ENCODE measurements at regions not wholly inside any gene's neighbourhood (a gene's known extent, or its start where the extent isn't known, plus 50 kb on each side); places are given as distances from the start of the nearest gene placed in this dataset.

GRCh38 chr2:240346753-240347372 is 88.6 kb upstream of the GPC1 start:
- TF ChIP-seq POLR2A (IDR thresholded peaks at IDR 0.05) (no peak), EP300 (IDR thresholded peaks at IDR 0.05) (no peak)
- TF ChIP-seq, protein P1, sequence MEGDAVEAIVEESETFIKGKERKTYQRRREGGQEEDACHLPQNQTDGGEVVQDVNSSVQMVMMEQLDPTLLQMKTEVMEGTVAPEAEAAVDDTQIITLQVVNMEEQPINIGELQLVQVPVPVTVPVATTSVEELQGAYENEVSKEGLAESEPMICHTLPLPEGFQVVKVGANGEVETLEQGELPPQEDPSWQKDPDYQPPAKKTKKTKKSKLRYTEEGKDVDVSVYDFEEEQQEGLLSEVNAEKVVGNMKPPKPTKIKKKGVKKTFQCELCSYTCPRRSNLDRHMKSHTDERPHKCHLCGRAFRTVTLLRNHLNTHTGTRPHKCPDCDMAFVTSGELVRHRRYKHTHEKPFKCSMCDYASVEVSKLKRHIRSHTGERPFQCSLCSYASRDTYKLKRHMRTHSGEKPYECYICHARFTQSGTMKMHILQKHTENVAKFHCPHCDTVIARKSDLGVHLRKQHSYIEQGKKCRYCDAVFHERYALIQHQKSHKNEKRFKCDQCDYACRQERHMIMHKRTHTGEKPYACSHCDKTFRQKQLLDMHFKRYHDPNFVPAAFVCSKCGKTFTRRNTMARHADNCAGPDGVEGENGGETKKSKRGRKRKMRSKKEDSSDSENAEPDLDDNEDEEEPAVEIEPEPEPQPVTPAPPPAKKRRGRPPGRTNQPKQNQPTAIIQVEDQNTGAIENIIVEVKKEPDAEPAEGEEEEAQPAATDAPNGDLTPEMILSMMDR (IDR thresholded peaks at IDR 0.05), result no peak
- Histone ChIP-seq H3K4me3 (no peak overlapping the region), H3K36me3 (no peaks in the 10 kb centered on the region), H3K27ac (no peak overlapping the region), H3K4me1 (no peaks in the 10 kb centered on the region), H3K27me3 (no peaks in the 10 kb centered on the region), H3K9me3 (peaks cover 0 to 15% (median 7%) of the 10 kb centered on the region in 4 donors)
- no peak for ATAC-seq (ENCODE audit: low FRiP score in 2 of 2)
- DNase-seq, result no peak
- WGBS, 2 donors, result 87 to 93% methylated on average over 13 to 17 of the region's 20 CpGs

GRCh38 chr2:240347373-240347940 is 88.0 kb upstream of the GPC1 start:
- WGBS, 2 donors, result 72 to 83% methylated on average over 12 to 13 of the region's 13 CpGs

DNA sequence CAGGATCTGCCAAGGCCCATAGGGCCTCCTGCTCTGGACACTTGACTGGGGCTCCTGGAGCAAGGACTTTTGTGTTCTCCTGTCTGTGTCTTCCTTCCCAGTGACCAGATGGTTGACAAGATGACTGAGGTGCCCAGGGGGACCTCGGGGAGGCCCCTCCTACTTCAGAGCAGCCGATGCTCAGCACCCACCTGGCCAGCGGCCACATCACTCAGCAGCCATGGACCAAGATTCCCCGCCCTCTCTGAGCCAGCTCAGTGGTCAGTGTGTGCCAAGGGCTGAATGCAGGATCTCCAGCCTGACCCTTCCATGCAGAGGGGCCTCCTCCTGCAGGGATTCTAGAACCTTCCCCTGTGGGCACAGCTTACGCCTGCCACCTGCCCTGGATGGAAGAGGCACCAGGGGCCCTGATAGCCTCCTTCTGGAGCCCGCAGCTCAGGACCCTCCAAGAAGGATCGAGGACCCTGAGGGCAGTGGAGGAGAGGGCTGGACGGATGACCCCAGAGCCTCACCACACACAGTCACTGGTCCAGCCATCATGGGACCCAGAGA is 87.4 kb upstream of the GPC1 start:
- DNase-seq (no peak), ATAC-seq (ENCODE audit: low FRiP score in 2 of 2) (no peak)
- Histone ChIP-seq H3K27me3 (no peaks in the 10 kb centered on the region), H3K4me3 (no peak overlapping the region), H3K4me1 (no peaks in the 10 kb centered on the region), H3K27ac (no peak overlapping the region), H3K36me3 (no peaks in the 10 kb centered on the region), H3K9me3 (peaks cover 0 to 15% (median 7%) of the 10 kb centered on the region in 4 donors)
- 76 to 93% methylated on average over 5 to 8 of the region's 8 CpGs for WGBS, 2 donors
- TF ChIP-seq EP300 (IDR thresholded peaks at IDR 0.05), result no peak
- TF ChIP-seq, protein P1 (IDR thresholded peaks at IDR 0.05), result no peak
- TF ChIP-seq POLR2AphosphoS5 (IDR thresholded peaks at IDR 0.05), result no peak
- no peak for TF ChIP-seq POLR2A (IDR thresholded peaks at IDR 0.05)

More at GRCh38 chr2:240347373-240347940, 88.0 kb upstream of the GPC1 start:
- Histone ChIP-seq H3K27ac (no peak overlapping the region), H3K36me3 (no peaks in the 10 kb centered on the region), H3K9me3 (peaks cover 0 to 15% (median 7%) of the 10 kb centered on the region in 4 donors), H3K4me3 (no peak overlapping the region), H3K27me3 (no peaks in the 10 kb centered on the region), H3K4me1 (no peaks in the 10 kb centered on the region)
- DNase-seq, result no peak
- no peak for ATAC-seq (ENCODE audit: low FRiP score in 2 of 2)
- TF ChIP-seq, protein P1 (IDR thresholded peaks at IDR 0.05), result no peak
- TF ChIP-seq POLR2AphosphoS5 (IDR thresholded peaks at IDR 0.05) (no peak), POLR2A (IDR thresholded peaks at IDR 0.05) (no peak), EP300 (IDR thresholded peaks at IDR 0.05) (no peak)

- no peak for TF ChIP-seq POLR2AphosphoS5 (IDR thresholded peaks at IDR 0.05)
- TF ChIP-seq, protein P1 (IDR thresholded peaks at IDR 0.05), result no peak
- TF ChIP-seq POLR2A (IDR thresholded peaks at IDR 0.05), result no peak
- H3K9me3 ChIP-seq, result peaks cover 0 to 15% (median 7%) of the 10 kb centered on the region in 4 donors
- no peak for ATAC-seq (ENCODE audit: low FRiP score in 2 of 2)
- no peaks in the 10 kb centered on the region for H3K27me3 ChIP-seq
- H3K36me3 ChIP-seq, result no peaks in the 10 kb centered on the region
- DNase-seq, result no peak
- H3K4me1 ChIP-seq, result no peaks in the 10 kb centered on the region
- H3K4me3 ChIP-seq, result no peak overlapping the region
- 76 to 80% methylated on average over 4 to 8 of the region's 8 CpGs for WGBS, 2 donors
- no peak overlapping the region for H3K27ac ChIP-seq
Observed at GRCh38 chr2:240348522-240348921, 86.9 kb upstream of the GPC1 start.
